AML-193 (cell line): ENCODE measurements at regions not wholly inside any gene's neighbourhood (a gene's known extent, or its start where the extent isn't known, plus 50 kb on each side); places are given as distances from the start of the nearest gene placed in this dataset.

Experiments used
- DNase-seq, 2 experiments: peaks; one replicate each; lab custom pipeline; 2025; lab: John Stamatoyannopoulos, UW

- DNase-seq = no peak
These were observed 239.8 kb downstream of the TBX18 start for GRCh38 chr6:84524636-84525035.

- no peak for DNase-seq
These were observed 242.3 kb downstream of the TBX18 start for GRCh38 chr6:84522135-84522549.

GRCh38 chr6:84521511-84521910, 242.9 kb downstream of the TBX18 start:
- no peak for DNase-seq

- no peak for DNase-seq
These were observed 246.5 kb downstream of the TBX18 start for GRCh38 chr6:84517741-84518530.

GRCh38 chr6:84516154-84516553, 248.2 kb downstream of the TBX18 start:
- no peak for DNase-seq

- DNase-seq = no peak
These were observed 249.3 kb downstream of the TBX18 start for GRCh38 chr6:84515067-84515466.

- no peak for DNase-seq
These were observed 250.1 kb downstream of the TBX18 start for GRCh38 chr6:84514089-84514971.

- no peak for DNase-seq
These were observed 252.0 kb downstream of the TBX18 start for GRCh38 chr6:84512391-84512790.

GRCh38 chr6:84511929-84512328, 252.5 kb downstream of the TBX18 start:
- DNase-seq = no peak

- no peak for DNase-seq
These were observed 255.4 kb downstream of the TBX18 start for GRCh38 chr6:84508981-84509380.

- no peak for DNase-seq
These were observed 256.1 kb downstream of the TBX18 start for GRCh38 chr6:84508334-84508733.

- DNase-seq = no peak
These were observed 260.4 kb downstream of the TBX18 start for GRCh38 chr6:84504025-84504424.

- no peak for DNase-seq
These were observed 263.1 kb downstream of the TBX18 start for GRCh38 chr6:84501315-84501714.

GRCh38 chr6:84500726-84501125, 263.7 kb downstream of the TBX18 start:
- DNase-seq = no peak

GRCh38 chr6:84498905-84499304, 265.5 kb downstream of the TBX18 start:
- DNase-seq = no peak

- DNase-seq = no peak
These were observed 265.1 kb upstream of the CEP162 start for GRCh38 chr6:84492241-84493165.

- no peak for DNase-seq
These were observed 262.2 kb upstream of the CEP162 start for GRCh38 chr6:84489598-84489997.

GRCh38 chr6:84486526-84486925, 259.1 kb upstream of the CEP162 start:
- no peak for DNase-seq

GRCh38 chr6:84469144-84469543, 241.7 kb upstream of the CEP162 start:
- no peak for DNase-seq

- DNase-seq = no peak
These were observed 239.9 kb upstream of the CEP162 start for GRCh38 chr6:84467296-84467695.

- DNase-seq = no peak
These were observed 239.1 kb upstream of the CEP162 start for GRCh38 chr6:84466511-84466910.

GRCh38 chr6:84464471-84464870, 237.0 kb upstream of the CEP162 start:
- DNase-seq = no peak
